GM23338 (cell line): ENCODE measurements at regions not wholly inside any gene's neighbourhood (a gene's known extent, or its start where the extent isn't known, plus 50 kb on each side); places are given as distances from the start of the nearest gene placed in this dataset.

Experiments
- ATAC-seq: fragments of 200-7000 bp; cut with Tn5 transposase; 3 replicates; pipeline ENCODE4 v1.9.1; 2020
- DNase-seq: peaks from one replicate; pipeline ENCODE4 v3.0.0-alpha.2; 2015; ENCODE audit warnings: low spot score
- H2AFZ ChIP-seq: fragments of 200-600 bp; sonication (generic); 2 replicates; pipeline ENCODE4 v1.8.0; 2016; ENCODE audit warnings: antibody characterized with exemption, mild to moderate bottlenecking, moderate library complexity
- H3F3A ChIP-seq: fragments of 200-600 bp; sonication (generic); replicated peaks from 2 replicates; pipeline ENCODE4 v1.8.0; 2017; ENCODE audit warnings: antibody characterized with exemption, mixed run types, low read depth
- H3K27ac ChIP-seq: fragments of 200-600 bp; sonication (generic); 2 replicates; pipeline ENCODE4 v1.6.1; 2016; ENCODE audit warnings: low read depth
- H3K27me3 ChIP-seq: fragments of 200-600 bp; sonication (generic); 2 replicates; pipeline ENCODE4 v1.8.0; 2016; ENCODE audit warnings: mild to moderate bottlenecking, mixed run types, moderate library complexity; ENCODE audit not compliant: insufficient read depth
- H3K36me3 ChIP-seq: fragments of 200-600 bp; sonication (generic); 2 replicates; pipeline ENCODE4 v1.8.0; 2016; ENCODE audit warnings: mild to moderate bottlenecking; ENCODE audit not compliant: insufficient read depth
- H3K4me1 ChIP-seq: fragments of 200-600 bp; sonication (generic); 2 replicates; pipeline ENCODE4 v1.8.0; 2016; ENCODE audit warnings: mild to moderate bottlenecking, moderate library complexity; ENCODE audit not compliant: insufficient read depth
- H3K4me2 ChIP-seq: fragments of 200-600 bp; sonication (generic); 2 replicates; pipeline ENCODE4 v1.7.1; 2017; ENCODE audit warnings: mixed run types
- H3K4me3 ChIP-seq: fragments of 200-600 bp; sonication (generic); 2 replicates; pipeline ENCODE4 v1.6.1; 2016; ENCODE audit warnings: mixed run types
- H3K79me2 ChIP-seq: fragments of 200-600 bp; sonication (generic); replicated peaks from 2 replicates; pipeline ENCODE4 v1.8.0; 2017; ENCODE audit warnings: mild to moderate bottlenecking; ENCODE audit not compliant: insufficient read depth
- H3K9me2 ChIP-seq: fragments of 200-600 bp; sonication (generic); 2 replicates; pipeline ENCODE4 v1.8.0; 2017; ENCODE audit not compliant: insufficient read depth
- H4K20me1 ChIP-seq: fragments of 200-600 bp; sonication (generic); replicated peaks from 2 replicates; pipeline ENCODE4 v1.8.0; 2017; ENCODE audit warnings: mild to moderate bottlenecking; ENCODE audit not compliant: insufficient read depth
- H3K27ac Mint-ChIP-seq: 2 replicates; pipeline ENCODE4 v1.8.0; 2020; ENCODE audit warnings: inconsistent platforms, mild to moderate bottlenecking, moderate library complexity, mixed read lengths
- H3K27me3 Mint-ChIP-seq: 3 replicates; pipeline ENCODE4 v1.8.0; 2022; ENCODE audit warnings: low read depth, mild to moderate bottlenecking, moderate library complexity, mixed read lengths, inconsistent platforms; ENCODE audit not compliant: insufficient read depth, poor library complexity
- H3K36me3 Mint-ChIP-seq: 3 replicates; pipeline ENCODE4 v1.8.0; 2021; ENCODE audit warnings: low read depth, mild to moderate bottlenecking, inconsistent platforms, moderate library complexity, mixed read lengths
- H3K4me1 Mint-ChIP-seq: 3 replicates; pipeline ENCODE4 v1.8.0; 2020; ENCODE audit warnings: mild to moderate bottlenecking, inconsistent platforms, mixed read lengths
- H3K4me3 Mint-ChIP-seq: 3 replicates; pipeline ENCODE4 v1.8.0; 2021; ENCODE audit warnings: moderate library complexity, mild to moderate bottlenecking, inconsistent platforms, mixed read lengths
- H3K9me3 Mint-ChIP-seq: 3 replicates; pipeline ENCODE4 v1.8.0; 2020; ENCODE audit warnings: moderate library complexity, mild to moderate bottlenecking, inconsistent platforms, mixed read lengths
- CREB1 ChIP-seq: fragments of 250-450 bp; sonication (Bioruptor Pico); IDR thresholded peaks from 2 replicates; pipeline ENCODE4 v1.5.0; 2020; ENCODE audit warnings: low read depth, mild to moderate bottlenecking, moderate library complexity
- CTCF ChIP-seq, 2 experiments: fragments of 200-600 bp in 1 of 2; sonication (generic) in 1 of 2; conservative IDR thresholded peaks; 2 replicates each; pipeline versions ENCODE4 v1.5.1 to v1.6.1; 2016 to 2017; ENCODE audit warnings: antibody characterized with exemption in 2 of 2, low read depth in 2 of 2, mild to moderate bottlenecking in 2 of 2, moderate library complexity in 1 of 2
- ETS1 ChIP-seq: IDR thresholded peaks from 2 replicates; pipeline ENCODE4 v1.6.1; 2016; ENCODE audit warnings: antibody characterized with exemption
- EZH2 ChIP-seq: fragments of 200-600 bp; sonication (generic); IDR thresholded peaks from one replicate; pipeline ENCODE4 v1.8.0; 2017; ENCODE audit warnings: antibody characterized with exemption, mild to moderate bottlenecking, low read depth; ENCODE audit not compliant: unreplicated experiment
- EZH2phosphoT487 ChIP-seq: fragments of 200-600 bp; sonication (generic); IDR thresholded peaks from one replicate; pipeline ENCODE4 v1.8.1; 2018; ENCODE audit warnings: antibody characterized with exemption; ENCODE audit not compliant: unreplicated experiment
- JUNB ChIP-seq: IDR thresholded peaks from one replicate; pipeline ENCODE4 v1.6.1; 2016; ENCODE audit warnings: antibody characterized with exemption; ENCODE audit not compliant: unreplicated experiment
- NANOG ChIP-seq: IDR thresholded peaks from 2 replicates; pipeline ENCODE4 v1.6.1; 2016; ENCODE audit warnings: antibody characterized with exemption, borderline replicate concordance
- POLR2AphosphoS5 ChIP-seq: IDR thresholded peaks from 2 replicates; pipeline ENCODE4 v1.6.1; 2016; ENCODE audit warnings: antibody characterized with exemption, low read depth
- STAT1 ChIP-seq: IDR thresholded peaks from one replicate; pipeline ENCODE4 v1.6.1; 2016; ENCODE audit warnings: antibody characterized with exemption; ENCODE audit not compliant: unreplicated experiment
- ZNF114 ChIP-seq: fragments of 250-450 bp; sonication (Bioruptor Pico); IDR thresholded peaks from 2 replicates; pipeline ENCODE4 v1.5.0; 2020; ENCODE audit warnings: mild to moderate bottlenecking, moderate library complexity
- ZNF331 ChIP-seq: fragments of 250-450 bp; sonication (Bioruptor Pico); IDR thresholded peaks from 2 replicates; pipeline ENCODE4 v1.5.0; 2020; ENCODE audit warnings: low read depth, mild to moderate bottlenecking, moderate library complexity
- TF ChIP-seq, protein P1 (sequence below): IDR thresholded peaks from one replicate; pipeline ENCODE4 v1.6.1; 2018; ENCODE audit warnings: antibody characterized with exemption; ENCODE audit not compliant: unreplicated experiment
- TF ChIP-seq, protein P2 (sequence below): fragments of 250-450 bp; sonication (Bioruptor Pico); IDR thresholded peaks from 2 replicates; pipeline ENCODE4 v1.5.0; 2020; ENCODE audit warnings: mild to moderate bottlenecking, moderate library complexity

GRCh38 chr18:8522756-8523155 lies 86.5 kb upstream of the RAB12 start:
- no peak for ATAC-seq
- Histone ChIP-seq H3K79me2 (no peaks in the 10 kb centered on the region), H3K4me3 (no peak overlapping the region), H3K9me2 (peaks cover 3% of the 10 kb centered on the region; the same call in 1 of the 2 replicates), H2AFZ (no peak overlapping the region), H3F3A (no peaks in the 10 kb centered on the region), H3K27me3 (no peaks in the 10 kb centered on the region), H3K4me2 (no peak overlapping the region), H3K36me3 (no peaks in the 10 kb centered on the region), H3K4me1 (no peaks in the 10 kb centered on the region), H3K27ac (no peak overlapping the region), H4K20me1 (no peaks in the 10 kb centered on the region)
- no peak for TF ChIP-seq CTCF (conservative IDR thresholded peaks at IDR 0.05; ENCODE audit: low read depth in 2 of 2)
- TF ChIP-seq NANOG = no peak
- TF ChIP-seq POLR2AphosphoS5 = no peak
- TF ChIP-seq EZH2 = no peak
- TF ChIP-seq, protein P1, sequence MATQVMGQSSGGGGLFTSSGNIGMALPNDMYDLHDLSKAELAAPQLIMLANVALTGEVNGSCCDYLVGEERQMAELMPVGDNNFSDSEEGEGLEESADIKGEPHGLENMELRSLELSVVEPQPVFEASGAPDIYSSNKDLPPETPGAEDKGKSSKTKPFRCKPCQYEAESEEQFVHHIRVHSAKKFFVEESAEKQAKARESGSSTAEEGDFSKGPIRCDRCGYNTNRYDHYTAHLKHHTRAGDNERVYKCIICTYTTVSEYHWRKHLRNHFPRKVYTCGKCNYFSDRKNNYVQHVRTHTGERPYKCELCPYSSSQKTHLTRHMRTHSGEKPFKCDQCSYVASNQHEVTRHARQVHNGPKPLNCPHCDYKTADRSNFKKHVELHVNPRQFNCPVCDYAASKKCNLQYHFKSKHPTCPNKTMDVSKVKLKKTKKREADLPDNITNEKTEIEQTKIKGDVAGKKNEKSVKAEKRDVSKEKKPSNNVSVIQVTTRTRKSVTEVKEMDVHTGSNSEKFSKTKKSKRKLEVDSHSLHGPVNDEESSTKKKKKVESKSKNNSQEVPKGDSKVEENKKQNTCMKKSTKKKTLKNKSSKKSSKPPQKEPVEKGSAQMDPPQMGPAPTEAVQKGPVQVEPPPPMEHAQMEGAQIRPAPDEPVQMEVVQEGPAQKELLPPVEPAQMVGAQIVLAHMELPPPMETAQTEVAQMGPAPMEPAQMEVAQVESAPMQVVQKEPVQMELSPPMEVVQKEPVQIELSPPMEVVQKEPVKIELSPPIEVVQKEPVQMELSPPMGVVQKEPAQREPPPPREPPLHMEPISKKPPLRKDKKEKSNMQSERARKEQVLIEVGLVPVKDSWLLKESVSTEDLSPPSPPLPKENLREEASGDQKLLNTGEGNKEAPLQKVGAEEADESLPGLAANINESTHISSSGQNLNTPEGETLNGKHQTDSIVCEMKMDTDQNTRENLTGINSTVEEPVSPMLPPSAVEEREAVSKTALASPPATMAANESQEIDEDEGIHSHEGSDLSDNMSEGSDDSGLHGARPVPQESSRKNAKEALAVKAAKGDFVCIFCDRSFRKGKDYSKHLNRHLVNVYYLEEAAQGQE = no peak
- no peak for TF ChIP-seq ETS1
- TF ChIP-seq STAT1 = no peak
- TF ChIP-seq JUNB = no peak
- TF ChIP-seq CREB1 = no peak
- TF ChIP-seq ZNF331 (CRISPR knock-in tag) = no peak
- no peak for TF ChIP-seq EZH2phosphoT487
- TF ChIP-seq ZNF114 (CRISPR knock-in tag) = no peak
- TF ChIP-seq, protein P2, sequence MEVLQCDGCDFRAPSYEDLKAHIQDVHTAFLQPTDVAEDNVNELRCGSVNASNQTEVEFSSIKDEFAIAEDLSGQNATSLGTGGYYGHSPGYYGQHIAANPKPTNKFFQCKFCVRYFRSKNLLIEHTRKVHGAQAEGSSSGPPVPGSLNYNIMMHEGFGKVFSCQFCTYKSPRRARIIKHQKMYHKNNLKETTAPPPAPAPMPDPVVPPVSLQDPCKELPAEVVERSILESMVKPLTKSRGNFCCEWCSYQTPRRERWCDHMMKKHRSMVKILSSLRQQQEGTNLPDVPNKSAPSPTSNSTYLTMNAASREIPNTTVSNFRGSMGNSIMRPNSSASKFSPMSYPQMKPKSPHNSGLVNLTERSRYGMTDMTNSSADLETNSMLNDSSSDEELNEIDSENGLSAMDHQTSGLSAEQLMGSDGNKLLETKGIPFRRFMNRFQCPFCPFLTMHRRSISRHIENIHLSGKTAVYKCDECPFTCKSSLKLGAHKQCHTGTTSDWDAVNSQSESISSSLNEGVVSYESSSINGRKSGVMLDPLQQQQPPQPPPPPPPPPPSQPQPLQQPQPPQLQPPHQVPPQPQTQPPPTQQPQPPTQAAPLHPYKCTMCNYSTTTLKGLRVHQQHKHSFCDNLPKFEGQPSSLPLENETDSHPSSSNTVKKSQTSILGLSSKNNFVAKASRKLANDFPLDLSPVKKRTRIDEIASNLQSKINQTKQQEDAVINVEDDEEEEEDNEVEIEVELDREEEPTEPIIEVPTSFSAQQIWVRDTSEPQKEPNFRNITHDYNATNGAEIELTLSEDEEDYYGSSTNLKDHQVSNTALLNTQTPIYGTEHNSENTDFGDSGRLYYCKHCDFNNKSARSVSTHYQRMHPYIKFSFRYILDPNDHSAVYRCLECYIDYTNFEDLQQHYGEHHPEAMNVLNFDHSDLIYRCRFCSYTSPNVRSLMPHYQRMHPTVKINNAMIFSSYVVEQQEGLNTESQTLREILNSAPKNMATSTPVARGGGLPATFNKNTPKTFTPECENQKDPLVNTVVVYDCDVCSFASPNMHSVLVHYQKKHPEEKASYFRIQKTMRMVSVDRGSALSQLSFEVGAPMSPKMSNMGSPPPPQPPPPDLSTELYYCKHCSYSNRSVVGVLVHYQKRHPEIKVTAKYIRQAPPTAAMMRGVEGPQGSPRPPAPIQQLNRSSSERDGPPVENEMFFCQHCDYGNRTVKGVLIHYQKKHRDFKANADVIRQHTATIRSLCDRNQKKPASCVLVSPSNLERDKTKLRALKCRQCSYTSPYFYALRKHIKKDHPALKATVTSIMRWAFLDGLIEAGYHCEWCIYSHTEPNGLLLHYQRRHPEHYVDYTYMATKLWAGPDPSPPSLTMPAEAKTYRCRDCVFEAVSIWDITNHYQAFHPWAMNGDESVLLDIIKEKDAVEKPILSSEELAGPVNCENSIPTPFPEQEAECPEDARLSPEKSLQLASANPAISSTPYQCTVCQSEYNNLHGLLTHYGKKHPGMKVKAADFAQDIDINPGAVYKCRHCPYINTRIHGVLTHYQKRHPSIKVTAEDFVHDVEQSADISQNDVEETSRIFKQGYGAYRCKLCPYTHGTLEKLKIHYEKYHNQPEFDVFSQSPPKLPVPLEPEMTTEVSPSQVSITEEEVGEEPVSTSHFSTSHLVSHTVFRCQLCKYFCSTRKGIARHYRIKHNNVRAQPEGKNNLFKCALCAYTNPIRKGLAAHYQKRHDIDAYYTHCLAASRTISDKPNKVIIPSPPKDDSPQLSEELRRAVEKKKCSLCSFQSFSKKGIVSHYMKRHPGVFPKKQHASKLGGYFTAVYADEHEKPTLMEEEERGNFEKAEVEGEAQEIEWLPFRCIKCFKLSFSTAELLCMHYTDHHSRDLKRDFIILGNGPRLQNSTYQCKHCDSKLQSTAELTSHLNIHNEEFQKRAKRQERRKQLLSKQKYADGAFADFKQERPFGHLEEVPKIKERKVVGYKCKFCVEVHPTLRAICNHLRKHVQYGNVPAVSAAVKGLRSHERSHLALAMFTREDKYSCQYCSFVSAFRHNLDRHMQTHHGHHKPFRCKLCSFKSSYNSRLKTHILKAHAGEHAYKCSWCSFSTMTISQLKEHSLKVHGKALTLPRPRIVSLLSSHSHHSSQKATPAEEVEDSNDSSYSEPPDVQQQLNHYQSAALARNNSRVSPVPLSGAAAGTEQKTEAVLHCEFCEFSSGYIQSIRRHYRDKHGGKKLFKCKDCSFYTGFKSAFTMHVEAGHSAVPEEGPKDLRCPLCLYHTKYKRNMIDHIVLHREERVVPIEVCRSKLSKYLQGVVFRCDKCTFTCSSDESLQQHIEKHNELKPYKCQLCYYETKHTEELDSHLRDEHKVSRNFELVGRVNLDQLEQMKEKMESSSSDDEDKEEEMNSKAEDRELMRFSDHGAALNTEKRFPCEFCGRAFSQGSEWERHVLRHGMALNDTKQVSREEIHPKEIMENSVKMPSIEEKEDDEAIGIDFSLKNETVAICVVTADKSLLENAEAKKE = no peak
- DNase-seq = no peak
- Mint-ChIP-seq H3K4me3 (no peak overlapping the region), H3K4me1 (no peaks in the 10 kb centered on the region; the same call in 2 of the 3 replicates), H3K27me3 (no peaks in the 10 kb centered on the region), H3K27ac (no peak overlapping the region), H3K9me3 (peaks cover 21% of the 10 kb centered on the region), H3K36me3 (peaks cover 10% of the 10 kb centered on the region)
